ENCODE measurements at regions not wholly inside any gene's neighbourhood (a gene's known extent, or its start where the extent isn't known, plus 50 kb on each side); places are given as distances from the start of the nearest gene placed in this dataset.

DNA sequence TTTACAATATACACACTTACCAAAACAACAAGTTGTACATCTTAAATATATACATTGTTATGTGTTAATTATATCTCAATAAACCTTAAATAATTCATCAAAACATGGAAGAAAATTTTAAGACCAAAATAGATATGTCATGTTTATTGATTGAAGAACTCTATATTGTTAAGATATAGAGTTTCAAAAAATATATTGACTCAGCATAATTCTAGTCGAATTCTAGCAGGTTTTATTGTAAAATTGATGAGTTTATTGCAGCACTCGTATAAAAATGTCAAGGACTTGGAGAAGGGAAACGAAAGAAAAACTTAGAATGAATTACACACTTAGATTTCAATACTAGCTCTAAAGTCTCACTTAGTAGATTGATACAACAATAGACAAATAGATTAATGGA is 575.4 kb upstream of the SORCS1 start (continued):
- no peak for TF ChIP-seq ZSCAN16 (tag by site-specific recombination; IDR thresholded peaks at IDR 0.05)
- TF ChIP-seq ZNF133 (tag by site-specific recombination; IDR thresholded peaks at IDR 0.05): no peak

GRCh38 chr10:107733328-107734130 is 569.0 kb upstream of the SORCS1 start:
- H3K4me3 ChIP-seq (ENCODE audit: low read depth, low read length): no peak overlapping the region
- no peak for TF ChIP-seq ZNF184 (tag by site-specific recombination; IDR thresholded peaks at IDR 0.05)
- TF ChIP-seq ZNF624 (tag by site-specific recombination; IDR thresholded peaks at IDR 0.05): no peak
- no peak for TF ChIP-seq ZNF830 (tag by site-specific recombination; IDR thresholded peaks at IDR 0.05; ENCODE audit: low read depth)
- TF ChIP-seq SCRT1 (tag by site-specific recombination; IDR thresholded peaks at IDR 0.05; ENCODE audit: borderline replicate concordance): no peak
- TF ChIP-seq, protein P1, sequence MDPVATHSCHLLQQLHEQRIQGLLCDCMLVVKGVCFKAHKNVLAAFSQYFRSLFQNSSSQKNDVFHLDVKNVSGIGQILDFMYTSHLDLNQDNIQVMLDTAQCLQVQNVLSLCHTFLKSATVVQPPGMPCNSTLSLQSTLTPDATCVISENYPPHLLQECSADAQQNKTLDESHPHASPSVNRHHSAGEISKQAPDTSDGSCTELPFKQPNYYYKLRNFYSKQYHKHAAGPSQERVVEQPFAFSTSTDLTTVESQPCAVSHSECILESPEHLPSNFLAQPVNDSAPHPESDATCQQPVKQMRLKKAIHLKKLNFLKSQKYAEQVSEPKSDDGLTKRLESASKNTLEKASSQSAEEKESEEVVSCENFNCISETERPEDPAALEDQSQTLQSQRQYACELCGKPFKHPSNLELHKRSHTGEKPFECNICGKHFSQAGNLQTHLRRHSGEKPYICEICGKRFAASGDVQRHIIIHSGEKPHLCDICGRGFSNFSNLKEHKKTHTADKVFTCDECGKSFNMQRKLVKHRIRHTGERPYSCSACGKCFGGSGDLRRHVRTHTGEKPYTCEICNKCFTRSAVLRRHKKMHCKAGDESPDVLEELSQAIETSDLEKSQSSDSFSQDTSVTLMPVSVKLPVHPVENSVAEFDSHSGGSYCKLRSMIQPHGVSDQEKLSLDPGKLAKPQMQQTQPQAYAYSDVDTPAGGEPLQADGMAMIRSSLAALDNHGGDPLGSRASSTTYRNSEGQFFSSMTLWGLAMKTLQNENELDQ (tag by site-specific recombination; IDR thresholded peaks at IDR 0.05; ENCODE audit: low read depth): no peak
- no peak for TF ChIP-seq ZNF776 (tag by site-specific recombination; IDR thresholded peaks at IDR 0.05; ENCODE audit: borderline replicate concordance)
- no peak for TF ChIP-seq KLF1 (tag by site-specific recombination; IDR thresholded peaks at IDR 0.05)
- no peak for TF ChIP-seq ZNF544 (tag by site-specific recombination; IDR thresholded peaks at IDR 0.05)
- no peak for TF ChIP-seq ZNF530 (tag by site-specific recombination; IDR thresholded peaks at IDR 0.05; ENCODE audit: low read depth)
- TF ChIP-seq KLF16 (tag by site-specific recombination; IDR thresholded peaks at IDR 0.05): no peak
- TF ChIP-seq ZNF248 (tag by site-specific recombination; IDR thresholded peaks at IDR 0.05): no peak
- TF ChIP-seq ZNF416 (tag by site-specific recombination; IDR thresholded peaks at IDR 0.05): no peak
- TF ChIP-seq, protein P2, sequence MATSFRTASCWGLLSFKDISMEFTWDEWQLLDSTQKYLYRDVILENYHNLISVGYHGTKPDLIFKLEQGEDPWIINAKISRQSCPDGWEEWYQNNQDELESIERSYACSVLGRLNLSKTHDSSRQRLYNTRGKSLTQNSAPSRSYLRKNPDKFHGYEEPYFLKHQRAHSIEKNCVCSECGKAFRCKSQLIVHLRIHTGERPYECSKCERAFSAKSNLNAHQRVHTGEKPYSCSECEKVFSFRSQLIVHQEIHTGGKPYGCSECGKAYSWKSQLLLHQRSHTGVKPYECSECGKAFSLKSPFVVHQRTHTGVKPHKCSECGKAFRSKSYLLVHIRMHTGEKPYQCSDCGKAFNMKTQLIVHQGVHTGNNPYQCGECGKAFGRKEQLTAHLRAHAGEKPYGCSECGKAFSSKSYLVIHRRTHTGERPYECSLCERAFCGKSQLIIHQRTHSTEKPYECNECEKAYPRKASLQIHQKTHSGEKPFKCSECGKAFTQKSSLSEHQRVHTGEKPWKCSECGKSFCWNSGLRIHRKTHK (tag by site-specific recombination; IDR thresholded peaks at IDR 0.05): no peak
- TF ChIP-seq HIC1 (tag by site-specific recombination; IDR thresholded peaks at IDR 0.05): no peak
- H3K27ac ChIP-seq (ENCODE audit: extremely low read depth, low read depth, low read length): no peak overlapping the region
- no peaks in the 10 kb centered on the region for H3K9me3 ChIP-seq (ENCODE audit: control insufficient read depth, insufficient read depth, low read depth, low read length)
- CTCF ChIA-PET: interaction anchor here (0.6 kb wide), 1 partner anchor 164 kb away, joined by 3 read pairs; no protein-coding TSS in a partner anchor
- POLR2A ChIA-PET: no interaction called here
- H3K4me1 ChIP-seq (ENCODE audit: control insufficient read depth, insufficient read depth, low read length): no peaks in the 10 kb centered on the region
- H3K36me3 ChIP-seq (ENCODE audit: control insufficient read depth in 2 of 2, insufficient read depth in 1 of 2, low read length in 2 of 2): no peaks in the 10 kb centered on the region

- ChIA-PET CTCF (no interaction called here), POLR2A (no interaction called here)
- Histone ChIP-seq H3K9me3 (ENCODE audit: control insufficient read depth, insufficient read depth, low read depth, low read length) (no peaks in the 10 kb centered on the region), H3K4me3 (ENCODE audit: low read depth, low read length) (no peak overlapping the region), H3K36me3 (ENCODE audit: control insufficient read depth in 2 of 2, insufficient read depth in 1 of 2, low read length in 2 of 2) (no peaks in the 10 kb centered on the region), H3K27ac (ENCODE audit: extremely low read depth, low read depth, low read length) (no peak overlapping the region), H3K4me1 (ENCODE audit: control insufficient read depth, insufficient read depth, low read length) (no peaks in the 10 kb centered on the region)
- TF ChIP-seq ZNF37A (tag by site-specific recombination; IDR thresholded peaks at IDR 0.05): no peak
- TF ChIP-seq ZNF146 (tag by site-specific recombination; IDR thresholded peaks at IDR 0.05): no peak
- TF ChIP-seq ZNF2 (tag by site-specific recombination; IDR thresholded peaks at IDR 0.05): no peak
- TF ChIP-seq, protein P1 (tag by site-specific recombination; IDR thresholded peaks at IDR 0.05; ENCODE audit: low read depth): no peak
- no peak for TF ChIP-seq ZNF211 (tag by site-specific recombination; IDR thresholded peaks at IDR 0.05; ENCODE audit: low read depth)
- TF ChIP-seq ZNF560 (tag by site-specific recombination; IDR thresholded peaks at IDR 0.05; ENCODE audit: borderline replicate concordance): no peak
- no peak for TF ChIP-seq ZNF623 (tag by site-specific recombination; IDR thresholded peaks at IDR 0.05)
- TF ChIP-seq ZNF112 (tag by site-specific recombination; IDR thresholded peaks at IDR 0.05): no peak
- TF ChIP-seq ZNF76 (tag by site-specific recombination; IDR thresholded peaks at IDR 0.05; ENCODE audit: borderline replicate concordance, low read depth): no peak
- no peak for TF ChIP-seq ZNF48 (tag by site-specific recombination; IDR thresholded peaks at IDR 0.05)
Observed at GRCh38 chr10:107732045-107732444, 567.5 kb upstream of the SORCS1 start.
